Testis (tissue), 2 donors: ENCODE measurements at regions not wholly inside any gene's neighbourhood (a gene's known extent, or its start where the extent isn't known, plus 50 kb on each side); places are given as distances from the start of the nearest gene placed in this dataset.

Experiments used
- DNase-seq: peaks from one replicate; pipeline ENCODE4 v3.0.0-alpha.2; 2019
- H3K27ac ChIP-seq, 2 donors: fragments of 200-600 bp; sonication (generic); one replicate each; pipeline ENCODE4 v1.5.1; 2019
- H3K27me3 ChIP-seq: fragments of 200-600 bp; sonication (generic); one replicate; pipeline ENCODE4 v1.5.1; 2019
- H3K36me3 ChIP-seq: fragments of 200-600 bp; sonication (generic); one replicate; pipeline ENCODE4 v1.5.1; 2017; ENCODE audit warnings: low read depth; ENCODE audit errors: missing control alignments
- H3K4me1 ChIP-seq: fragments of 200-600 bp; sonication (generic); one replicate; pipeline ENCODE4 v1.5.1; 2019
- H3K4me3 ChIP-seq, 2 donors: fragments of 200-600 bp; sonication (generic); one replicate each; pipeline ENCODE4 v1.5.1; 2017 to 2019
- H3K9me3 ChIP-seq: fragments of 200-600 bp; sonication (generic); one replicate; pipeline ENCODE4 v1.5.1; 2017
- POLR2A ChIP-seq: fragments of 450-650 bp; IDR thresholded peaks from one replicate; pipeline ENCODE4 v1.6.1; 2017; ENCODE audit warnings: antibody characterized with exemption, mild to moderate bottlenecking, moderate library complexity
- WGBS, 2 donors: methylation state at CpG; one replicate each; pipeline ENCODE4 v1.1.5; 2018; 5-methylcytosine and 5-hydroxymethylcytosine counted together
- intact Hi-C: fragments of 100-400 bp; cut with DNase I; formaldehyde crosslinking; loops from one replicate; pipeline ENCODE4 v1.15.1; 2023; ENCODE audit warnings: low total_unique reads
- TF ChIP-seq, protein P1 (sequence below), 3 experiments: fragments of 450-650 bp in 2 of 3; fragments of 200-600 bp in 1 of 3; sonication (generic) in 1 of 3; IDR thresholded peaks; one replicate each; pipeline ENCODE4 v1.5.1; 2016 to 2019; ENCODE audit warnings: antibody characterized with exemption in 3 of 3, mild to moderate bottlenecking in 2 of 3, moderate library complexity in 1 of 3

DNA sequence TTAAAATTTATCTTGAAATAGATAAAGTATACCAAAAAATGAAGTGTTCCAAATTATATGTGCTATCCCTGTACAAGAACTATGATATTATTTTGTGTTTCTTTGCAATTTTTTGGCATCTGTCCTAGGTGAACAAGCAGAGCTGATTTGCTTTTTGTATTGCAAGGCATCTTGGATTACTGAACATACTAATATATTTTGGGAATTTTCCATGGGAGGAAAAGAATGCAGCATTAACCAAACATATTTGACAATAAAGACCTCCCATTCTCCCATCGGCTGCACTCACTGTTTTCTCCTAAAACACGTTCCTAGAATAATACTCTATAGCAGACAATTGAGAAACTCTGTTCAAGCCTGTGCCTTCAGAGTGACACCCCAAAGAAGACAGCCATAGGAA lies 265.1 kb upstream of the ALCAM start:
- DNase-seq = no peak
- WGBS, 2 donors = 56 to 61% methylated on average over 2 of the region's 2 CpGs
- Histone ChIP-seq H3K27ac (no peak overlapping the region), H3K4me1 (no peaks in the 10 kb centered on the region), H3K9me3 (no peaks in the 10 kb centered on the region), H3K4me3 (no peak overlapping the region), H3K27me3 (no peaks in the 10 kb centered on the region), H3K36me3 (no peaks in the 10 kb centered on the region)
- no peak for TF ChIP-seq POLR2A
- TF ChIP-seq, protein P1, sequence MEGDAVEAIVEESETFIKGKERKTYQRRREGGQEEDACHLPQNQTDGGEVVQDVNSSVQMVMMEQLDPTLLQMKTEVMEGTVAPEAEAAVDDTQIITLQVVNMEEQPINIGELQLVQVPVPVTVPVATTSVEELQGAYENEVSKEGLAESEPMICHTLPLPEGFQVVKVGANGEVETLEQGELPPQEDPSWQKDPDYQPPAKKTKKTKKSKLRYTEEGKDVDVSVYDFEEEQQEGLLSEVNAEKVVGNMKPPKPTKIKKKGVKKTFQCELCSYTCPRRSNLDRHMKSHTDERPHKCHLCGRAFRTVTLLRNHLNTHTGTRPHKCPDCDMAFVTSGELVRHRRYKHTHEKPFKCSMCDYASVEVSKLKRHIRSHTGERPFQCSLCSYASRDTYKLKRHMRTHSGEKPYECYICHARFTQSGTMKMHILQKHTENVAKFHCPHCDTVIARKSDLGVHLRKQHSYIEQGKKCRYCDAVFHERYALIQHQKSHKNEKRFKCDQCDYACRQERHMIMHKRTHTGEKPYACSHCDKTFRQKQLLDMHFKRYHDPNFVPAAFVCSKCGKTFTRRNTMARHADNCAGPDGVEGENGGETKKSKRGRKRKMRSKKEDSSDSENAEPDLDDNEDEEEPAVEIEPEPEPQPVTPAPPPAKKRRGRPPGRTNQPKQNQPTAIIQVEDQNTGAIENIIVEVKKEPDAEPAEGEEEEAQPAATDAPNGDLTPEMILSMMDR (IDR thresholded peaks at IDR 0.05) = no peak
- intact Hi-C loops = no loop called here

DNA sequence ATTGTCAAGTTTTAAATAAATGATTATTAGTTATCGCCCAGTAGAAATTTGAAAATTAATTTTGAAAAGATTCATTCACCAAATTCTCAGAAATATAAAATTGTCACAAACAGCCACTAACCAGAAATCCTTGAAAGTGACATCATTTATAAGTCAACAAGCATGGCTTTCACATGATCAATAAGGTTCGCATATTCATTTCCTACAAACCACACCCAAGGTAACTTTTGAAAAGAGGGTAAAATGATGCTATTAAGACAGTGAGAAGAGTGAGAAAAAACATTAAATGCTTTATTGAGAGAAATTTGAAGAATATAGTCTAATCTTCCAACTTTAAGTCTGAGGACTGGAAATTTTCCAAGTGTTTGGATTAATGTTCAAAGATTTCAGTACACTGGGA lies 263.6 kb upstream of the ALCAM start:
- Histone ChIP-seq H3K9me3 (no peaks in the 10 kb centered on the region), H3K27me3 (no peaks in the 10 kb centered on the region), H3K27ac (no peak overlapping the region), H3K36me3 (no peaks in the 10 kb centered on the region), H3K4me3 (no peak overlapping the region), H3K4me1 (no peaks in the 10 kb centered on the region)
- intact Hi-C loops = no loop called here
- no peak for DNase-seq
- WGBS, 2 donors = 93 to 94% methylated on average over 2 of the region's 2 CpGs
- TF ChIP-seq, protein P1 (IDR thresholded peaks at IDR 0.05) = no peak
- no peak for TF ChIP-seq POLR2A

DNA sequence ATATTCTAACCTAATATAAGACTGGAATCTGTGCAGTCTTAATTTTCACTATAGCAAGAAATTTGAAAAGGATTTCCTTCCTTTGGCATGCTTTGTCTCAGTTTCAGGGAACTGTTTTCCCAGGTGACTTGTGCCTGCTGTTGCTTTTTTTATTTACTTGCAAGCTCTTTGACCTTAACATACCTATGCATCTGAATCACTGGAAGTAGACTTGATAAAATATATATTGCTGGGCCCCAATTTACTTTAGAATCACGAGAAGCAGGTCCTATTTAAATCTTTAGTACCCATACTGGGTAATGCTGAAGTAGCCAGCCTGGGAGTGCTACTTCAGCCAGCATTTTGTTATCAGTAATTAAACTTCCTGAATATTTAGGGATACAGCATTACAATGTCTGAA lies 257.9 kb upstream of the ALCAM start:
- no peaks in the 10 kb centered on the region for H3K36me3 ChIP-seq
- no peaks in the 10 kb centered on the region for H3K9me3 ChIP-seq
- H3K27ac ChIP-seq = no peak overlapping the region
- 41 to 52% methylated on average over 1 of the region's 1 CpG for WGBS, 2 donors
- TF ChIP-seq POLR2A = no peak
- TF ChIP-seq, protein P1 (IDR thresholded peaks at IDR 0.05) = no peak
- H3K4me1 ChIP-seq = no peaks in the 10 kb centered on the region
- no peaks in the 10 kb centered on the region for H3K27me3 ChIP-seq
- no peak for DNase-seq
- intact Hi-C loops = no loop called here
- no peak overlapping the region for H3K4me3 ChIP-seq

DNA sequence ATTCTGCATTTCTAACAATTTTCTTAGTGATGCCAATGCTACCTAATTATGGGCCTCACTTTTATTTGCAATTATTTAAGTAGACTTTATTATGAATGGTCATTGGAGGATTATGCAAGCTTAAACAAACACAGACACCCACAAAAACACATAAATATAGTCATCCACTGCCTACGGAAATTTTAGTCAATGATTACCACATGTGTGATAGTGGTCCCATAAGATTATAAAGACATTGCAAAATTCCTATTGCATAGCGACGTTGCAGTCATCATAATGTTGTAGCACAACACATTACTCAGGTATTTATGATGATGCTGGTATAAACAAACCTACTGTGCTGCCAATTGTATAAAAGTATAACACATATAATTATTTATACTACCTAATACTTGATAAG lies 247.8 kb upstream of the ALCAM start:
- DNase-seq = no peak
- WGBS, 2 donors = 85 to 87% methylated on average over 3 of the region's 3 CpGs
- Histone ChIP-seq H3K36me3 (no peaks in the 10 kb centered on the region), H3K4me1 (no peaks in the 10 kb centered on the region), H3K27ac (no peak overlapping the region), H3K4me3 (no peak overlapping the region), H3K27me3 (no peaks in the 10 kb centered on the region), H3K9me3 (no peaks in the 10 kb centered on the region)
- intact Hi-C loops = no loop called here
- no peak for TF ChIP-seq POLR2A
- TF ChIP-seq, protein P1 (IDR thresholded peaks at IDR 0.05) = no peak

DNA sequence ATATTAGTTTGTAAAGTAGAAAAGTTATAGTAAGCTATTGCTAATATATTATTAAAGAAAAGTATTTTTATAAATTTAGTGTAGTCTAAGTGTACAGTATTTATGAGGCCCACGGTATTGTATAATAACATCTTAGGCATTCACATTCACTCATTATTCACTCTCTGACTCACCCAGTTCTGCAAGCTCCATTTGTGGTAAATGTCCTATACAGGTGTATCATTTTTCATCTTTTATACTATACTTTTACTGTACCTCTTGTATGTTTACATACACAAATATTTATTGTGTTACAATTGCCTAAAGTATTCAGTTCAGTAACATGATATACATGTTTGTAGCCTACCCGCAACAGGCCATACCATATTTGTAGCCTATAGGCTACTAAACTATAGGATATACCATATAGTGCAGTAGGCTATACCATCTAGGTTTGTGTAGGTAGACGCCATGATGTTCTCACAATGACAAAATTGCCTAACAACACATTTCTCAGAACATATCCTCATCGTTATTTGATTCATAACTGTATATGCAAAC lies 246.8 kb upstream of the ALCAM start:
- TF ChIP-seq, protein P1 (IDR thresholded peaks at IDR 0.05) = no peak
- TF ChIP-seq POLR2A = no peak
- WGBS, 2 donors = 93 to 95% methylated on average over 4 of the region's 4 CpGs

More for the DNA sequence above, 246.8 kb upstream of the ALCAM start:
- Histone ChIP-seq H3K27ac (no peak overlapping the region), H3K9me3 (no peaks in the 10 kb centered on the region), H3K4me1 (no peaks in the 10 kb centered on the region), H3K27me3 (no peaks in the 10 kb centered on the region), H3K4me3 (no peak overlapping the region), H3K36me3 (no peaks in the 10 kb centered on the region)
- DNase-seq = no peak
- intact Hi-C loops = no loop called here
